AG04449 (cell line): ENCODE measurements at regions not wholly inside any gene's neighbourhood (a gene's known extent, or its start where the extent isn't known, plus 50 kb on each side); places are given as distances from the start of the nearest gene placed in this dataset.

ENCODE experiments used
- CTCF ChIA-PET: fragments of 350-600 bp; formaldehyde crosslinking; extraction: SDS; loops from one replicate; lab custom pipeline; 2021; ENCODE audit warnings: antibody characterized with exemption; lab: Yijun Ruan, JAX
- POLR2A ChIA-PET: fragments of 400-600, 350-600 bp; formaldehyde crosslinking; extraction: SDS; loops from one replicate; lab custom pipeline; 2020; ENCODE audit warnings: antibody characterized with exemption, inconsistent platforms; lab: Yijun Ruan, JAX
- DNase-seq: peaks from one replicate; pipeline ENCODE4 v3.0.0-alpha.2; 2010; ENCODE audit warnings: low read depth, low spot score
- H3K4me3 ChIP-seq: 2 replicates; pipeline ENCODE4 v1.5.1; 2011; ENCODE audit warnings: low read depth, mild to moderate bottlenecking, control low read depth, low read length
- CTCF ChIP-seq: IDR thresholded peaks from one replicate; pipeline ENCODE4 v1.5.1; 2011; ENCODE audit warnings: mild to moderate bottlenecking, moderate library complexity, low read length, control low read depth, inconsistent platforms; ENCODE audit not compliant: insufficient read depth; ENCODE audit errors: missing control alignments

GRCh38 chr4:181599134-181599533 lies 644.1 kb upstream of the TENM3 start:
- TF ChIP-seq CTCF, result no peak
- CTCF ChIA-PET, result interaction anchor here (1.0 kb wide), 1 partner anchor 10 kb away, joined by 3 read pairs; no protein-coding TSS in a partner anchor

GRCh38 chr4:181601103-181601502 lies 642.1 kb upstream of the TENM3 start:
- POLR2A ChIA-PET, result no interaction called here
- no peak for DNase-seq
- no peak overlapping the region for H3K4me3 ChIP-seq
- TF ChIP-seq CTCF, result no peak
- CTCF ChIA-PET, result no interaction called here

More at GRCh38 chr4:181599134-181599533, 644.1 kb upstream of the TENM3 start:
- no peak for DNase-seq
- POLR2A ChIA-PET, result no interaction called here
- H3K4me3 ChIP-seq, result no peak overlapping the region

GRCh38 chr4:181604546-181604945 lies 638.7 kb upstream of the TENM3 start:
- no peak for DNase-seq
- ChIA-PET CTCF (no interaction called here), POLR2A (no interaction called here)
- TF ChIP-seq CTCF, result no peak
- H3K4me3 ChIP-seq, result no peak overlapping the region

- no peak for DNase-seq
- H3K4me3 ChIP-seq, result no peak overlapping the region
- CTCF ChIA-PET, result interaction anchor here (1.5 kb wide), 1 partner anchor 78 kb away, joined by 4 read pairs; no protein-coding TSS in a partner anchor
- no peak for TF ChIP-seq CTCF
- POLR2A ChIA-PET, result no interaction called here
Measured at GRCh38 chr4:181606300-181606699, 636.9 kb upstream of the TENM3 start.

GRCh38 chr4:181608181-181608580 lies 635.0 kb upstream of the TENM3 start:
- DNase-seq, result no peak
- TF ChIP-seq CTCF, result no peak
- ChIA-PET CTCF (interaction anchor here (1.0 to 1.2 kb wide), 2 partner anchors 11 to 73 kb away, joined by 3 to 5 read pairs; no protein-coding TSS in a partner anchor), POLR2A (no interaction called here)
- no peak overlapping the region for H3K4me3 ChIP-seq

GRCh38 chr4:181611033-181611711 lies 632.0 kb upstream of the TENM3 start:
- TF ChIP-seq CTCF, result no peak

More at GRCh38 chr4:181611033-181611711, 632.0 kb upstream of the TENM3 start:
- no peak for DNase-seq
- H3K4me3 ChIP-seq, result no peak overlapping the region
- POLR2A ChIA-PET, result interaction anchor here (0.6 kb wide), 1 partner anchor 1205 kb away, joined by 3 read pairs; no protein-coding TSS in a partner anchor
- CTCF ChIA-PET, result no interaction called here
